Effector memory CD4-positive, alpha-beta T cell (primary cell): ENCODE measurements at regions not wholly inside any gene's neighbourhood (a gene's known extent, or its start where the extent isn't known, plus 50 kb on each side); places are given as distances from the start of the nearest gene placed in this dataset.
"Not testable (repeated sequence)": the region's sequence is repeated elsewhere in the genome, so short reads cannot be mapped to it uniquely, and the experiment has no call there.

Experiments
- DNase-seq, 3 donors: peaks; one replicate each; pipeline ENCODE4 v3.0.0-alpha.2; 2020
- H3K27ac ChIP-seq: 2 replicates; pipeline ENCODE4 v1.7.0; 2013; ENCODE audit warnings: mild to moderate bottlenecking, low read length, moderate library complexity; ENCODE audit not compliant: insufficient read depth, poor library complexity, severe bottlenecking
- H3K27me3 ChIP-seq: replicated peaks from 2 replicates; pipeline ENCODE4 v1.7.0; 2013; ENCODE audit warnings: mild to moderate bottlenecking, low read length; ENCODE audit not compliant: insufficient read depth, control insufficient read depth, poor library complexity, severe bottlenecking
- H3K36me3 ChIP-seq: 2 replicates; pipeline ENCODE4 v1.7.0; 2013; ENCODE audit warnings: mild to moderate bottlenecking, low read length, moderate library complexity; ENCODE audit not compliant: control insufficient read depth, insufficient read depth
- H3K4me1 ChIP-seq: 2 replicates; pipeline ENCODE4 v1.7.0; 2013; ENCODE audit warnings: low read length, mild to moderate bottlenecking; ENCODE audit not compliant: control insufficient read depth, insufficient read depth, poor library complexity, severe bottlenecking
- H3K4me3 ChIP-seq: 2 replicates; pipeline ENCODE4 v1.7.0; 2013; ENCODE audit warnings: low read length, low read depth, mild to moderate bottlenecking; ENCODE audit not compliant: insufficient read depth, poor library complexity, severe bottlenecking
- H3K9me3 ChIP-seq: 2 replicates; pipeline ENCODE4 v1.7.0; 2013; ENCODE audit warnings: mild to moderate bottlenecking, low read length, moderate library complexity; ENCODE audit not compliant: control insufficient read depth

- Histone ChIP-seq H3K9me3 (no peaks in the 10 kb centered on the region), H3K27ac (no peak overlapping the region), H3K4me3 (no peak overlapping the region), H3K36me3 (no peaks in the 10 kb centered on the region), H3K27me3 (no peaks in the 10 kb centered on the region), H3K4me1 (no peaks in the 10 kb centered on the region)
- DNase-seq: no peak
These were observed 147.4 kb upstream of the FOXN3 start for GRCh38 chr14:89564286-89564957.

- H3K4me3 ChIP-seq: no peak overlapping the region
- H3K27ac ChIP-seq: no peak overlapping the region
- no peaks in the 10 kb centered on the region for H3K9me3 ChIP-seq
- no peaks in the 10 kb centered on the region for H3K4me1 ChIP-seq
- no peaks in the 10 kb centered on the region for H3K36me3 ChIP-seq
- DNase-seq: no peak
- no peaks in the 10 kb centered on the region for H3K27me3 ChIP-seq
These were observed 146.4 kb upstream of the FOXN3 start for GRCh38 chr14:89563471-89563870.

GRCh38 chr14:89551955-89552354 is 134.9 kb upstream of the FOXN3 start:
- H3K27ac ChIP-seq: no peak overlapping the region

GRCh38 chr14:89551432-89551831 is 134.4 kb upstream of the FOXN3 start:
- H3K9me3 ChIP-seq: no peaks in the 10 kb centered on the region
- DNase-seq: no peak
- H3K27ac ChIP-seq: no peak overlapping the region
- H3K27me3 ChIP-seq: no peaks in the 10 kb centered on the region
- H3K4me3 ChIP-seq: no peak overlapping the region
- peaks cover 8% of the 10 kb centered on the region for H3K36me3 ChIP-seq
- H3K4me1 ChIP-seq: no peaks in the 10 kb centered on the region

More at GRCh38 chr14:89551955-89552354, 134.9 kb upstream of the FOXN3 start:
- Histone ChIP-seq H3K9me3 (no peaks in the 10 kb centered on the region), H3K36me3 (peaks cover 8% of the 10 kb centered on the region), H3K4me3 (no peak overlapping the region), H3K4me1 (no peaks in the 10 kb centered on the region), H3K27me3 (no peaks in the 10 kb centered on the region)
- DNase-seq: no peak

- Histone ChIP-seq H3K4me1 (no peaks in the 10 kb centered on the region), H3K27ac (no peak overlapping the region), H3K4me3 (no peak overlapping the region), H3K27me3 (no peaks in the 10 kb centered on the region), H3K36me3 (peaks cover 8% of the 10 kb centered on the region), H3K9me3 (no peaks in the 10 kb centered on the region)
- no peak for DNase-seq
These were observed 133.8 kb upstream of the FOXN3 start for GRCh38 chr14:89550821-89551220.

GRCh38 chr14:89549381-89550125 is 132.5 kb upstream of the FOXN3 start:
- Histone ChIP-seq H3K27ac (no peak overlapping the region), H3K27me3 (no peaks in the 10 kb centered on the region), H3K36me3 (peaks cover 8% of the 10 kb centered on the region), H3K4me1 (no peaks in the 10 kb centered on the region), H3K9me3 (no peaks in the 10 kb centered on the region), H3K4me3 (no peak overlapping the region)
- no peak for DNase-seq

- H3K4me1 ChIP-seq, DNase-seq, H3K27ac ChIP-seq, H3K36me3 ChIP-seq, H3K4me3 ChIP-seq, H3K9me3 ChIP-seq, H3K27me3 ChIP-seq: not testable (repeated sequence)
These were observed 130.0 kb upstream of the FOXN3 start for GRCh38 chr14:89547047-89547446.

GRCh38 chr14:89544636-89545301 is 127.7 kb upstream of the FOXN3 start:
- Histone ChIP-seq H3K36me3 (peaks cover 4% of the 10 kb centered on the region), H3K4me1 (no peaks in the 10 kb centered on the region), H3K4me3 (no peak overlapping the region), H3K27me3 (no peaks in the 10 kb centered on the region), H3K27ac (no peak overlapping the region), H3K9me3 (no peaks in the 10 kb centered on the region)
- no peak for DNase-seq

- DNase-seq: no peak
- H3K4me3 ChIP-seq: no peak overlapping the region
- H3K4me1 ChIP-seq: no peaks in the 10 kb centered on the region
- no peaks in the 10 kb centered on the region for H3K9me3 ChIP-seq
- peaks cover 4% of the 10 kb centered on the region for H3K36me3 ChIP-seq
- no peak overlapping the region for H3K27ac ChIP-seq
- no peaks in the 10 kb centered on the region for H3K27me3 ChIP-seq
These were observed 126.4 kb upstream of the FOXN3 start for GRCh38 chr14:89543425-89543790.

- Histone ChIP-seq H3K4me3 (no peak overlapping the region), H3K36me3 (peaks cover 4% of the 10 kb centered on the region), H3K4me1 (no peaks in the 10 kb centered on the region), H3K27me3 (no peaks in the 10 kb centered on the region), H3K27ac (no peak overlapping the region), H3K9me3 (no peaks in the 10 kb centered on the region)
- no peak for DNase-seq
These were observed 125.9 kb upstream of the FOXN3 start for GRCh38 chr14:89542786-89543424.
